ENCODE measurements at regions not wholly inside any gene's neighbourhood (a gene's known extent, or its start where the extent isn't known, plus 50 kb on each side); places are given as distances from the start of the nearest gene placed in this dataset.

- WGBS, 2 donors, result 78 to 81% methylated on average over 13 of the region's 13 CpGs
- Histone ChIP-seq H3K36me3 (no peaks in the 10 kb centered on the region), H3K27me3 (no peaks in the 10 kb centered on the region), H3K9me3 (peaks cover 0 to 5% (median 0%) of the 10 kb centered on the region in 4 donors), H3K4me1 (peaks cover 0 to 40% (median 24%) of the 10 kb centered on the region in 4 donors), H3K27ac (peak overlapping the region in 3 of 4 donors; percentile 85 to 99 (median 90)), H3K4me3 (no peak overlapping the region)
- DNase-seq (ENCODE audit: low spot score in 2 of 2), result no peak
- TF ChIP-seq POLR2A (IDR thresholded peaks at IDR 0.05), result no peak
- no peak for TF ChIP-seq CTCF (IDR thresholded peaks at IDR 0.05)
- no peak for TF ChIP-seq EP300 (IDR thresholded peaks at IDR 0.05)
Observed at GRCh38 chr15:58329781-58330671, 101.8 kb upstream of the LIPC start.

GRCh38 chr15:58330741-58331559 lies 100.8 kb upstream of the LIPC start:
- WGBS, 2 donors, result 43 to 59% methylated on average over 7 to 8 of the region's 8 CpGs
- H3K36me3 ChIP-seq, result no peaks in the 10 kb centered on the region
- no peaks in the 10 kb centered on the region for H3K27me3 ChIP-seq
- peaks cover 0 to 40% (median 24%) of the 10 kb centered on the region in 4 donors for H3K4me1 ChIP-seq
- peak overlapping the region; percentile 63 to 99 (median 88) for H3K27ac ChIP-seq
- TF ChIP-seq POLR2A (IDR thresholded peaks at IDR 0.05) (no peak), CTCF (IDR thresholded peaks at IDR 0.05) (no peak), EP300 (IDR thresholded peaks at IDR 0.05) (no peak)
- peaks cover 0 to 5% (median 0%) of the 10 kb centered on the region in 4 donors for H3K9me3 ChIP-seq
- H3K4me3 ChIP-seq, result no peak overlapping the region
- no peak for DNase-seq (ENCODE audit: low spot score in 2 of 2)

GRCh38 chr15:58331560-58331912 lies 100.3 kb upstream of the LIPC start:
- Histone ChIP-seq H3K4me1 (peaks cover 0 to 40% (median 24%) of the 10 kb centered on the region in 4 donors), H3K9me3 (peaks cover 0 to 5% (median 0%) of the 10 kb centered on the region in 4 donors), H3K36me3 (no peaks in the 10 kb centered on the region), H3K27ac (peak overlapping the region; percentile 63 to 99 (median 88)), H3K4me3 (no peak overlapping the region), H3K27me3 (no peaks in the 10 kb centered on the region)
- no peak for TF ChIP-seq POLR2A (IDR thresholded peaks at IDR 0.05)
- no peak for TF ChIP-seq EP300 (IDR thresholded peaks at IDR 0.05)
- no peak for TF ChIP-seq CTCF (IDR thresholded peaks at IDR 0.05)
- no peak for DNase-seq (ENCODE audit: low spot score in 2 of 2)
- WGBS, 2 donors, result 29 to 36% methylated on average over 2 of the region's 2 CpGs

- peak; percentile 87 to 94 for DNase-seq (ENCODE audit: low spot score in 2 of 2)
- Histone ChIP-seq H3K36me3 (no peaks in the 10 kb centered on the region), H3K9me3 (peaks cover 0 to 5% (median 0%) of the 10 kb centered on the region in 4 donors), H3K4me1 (peaks cover 0 to 40% (median 24%) of the 10 kb centered on the region in 4 donors), H3K27ac (peak overlapping the region; percentile 72 to 99 (median 88)), H3K27me3 (no peaks in the 10 kb centered on the region), H3K4me3 (peak overlapping the region in 1 of 4 donors; percentile 5)
- TF ChIP-seq CTCF (IDR thresholded peaks at IDR 0.05) (peak in 1 of 5 experiments; percentile 23), POLR2A (IDR thresholded peaks at IDR 0.05) (peak in 1 of 2 donors; percentile 24), EP300 (IDR thresholded peaks at IDR 0.05) (peak; percentile 73 to 99)
- 5 to 13% methylated on average over 8 of the region's 8 CpGs for WGBS, 2 donors
Observed at GRCh38 chr15:58331913-58332675, 99.7 kb upstream of the LIPC start.
